DMS 273 (cell line): ENCODE measurements at regions not wholly inside any gene's neighbourhood (a gene's known extent, or its start where the extent isn't known, plus 50 kb on each side); places are given as distances from the start of the nearest gene placed in this dataset.
A peak's percentile ranks its signal among the peaks of the same experiment; 100 is the strongest.

Source experiments
- DNase-seq: peaks from one replicate; lab custom pipeline; 2025; ENCODE audit not compliant: unreplicated experiment; lab: John Stamatoyannopoulos, UW

- DNase-seq = no peak
Observed at GRCh38 chr3:68060910-68061309, 406.5 kb upstream of the SUCLG2 start.

DNA sequence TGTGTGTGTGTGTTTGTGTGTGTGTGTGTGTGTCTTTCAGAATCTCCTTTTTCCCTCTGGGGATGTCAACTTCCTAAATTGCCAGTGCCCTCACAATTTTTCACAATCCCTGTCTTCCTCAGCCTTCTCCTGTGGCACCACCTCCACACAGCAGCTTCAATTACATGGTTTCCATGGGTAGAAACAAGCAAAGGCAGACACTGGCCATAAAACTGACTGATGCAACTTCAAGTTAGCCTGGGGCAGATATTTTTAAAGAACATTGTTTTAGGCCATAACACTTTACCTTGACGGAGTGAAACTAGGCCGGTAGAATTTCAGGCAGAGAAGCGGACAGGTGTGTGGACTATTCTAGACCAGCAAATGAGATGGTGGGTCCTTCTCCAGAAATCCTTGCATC, 405.8 kb upstream of the SUCLG2 start:
- DNase-seq = no peak

DNA sequence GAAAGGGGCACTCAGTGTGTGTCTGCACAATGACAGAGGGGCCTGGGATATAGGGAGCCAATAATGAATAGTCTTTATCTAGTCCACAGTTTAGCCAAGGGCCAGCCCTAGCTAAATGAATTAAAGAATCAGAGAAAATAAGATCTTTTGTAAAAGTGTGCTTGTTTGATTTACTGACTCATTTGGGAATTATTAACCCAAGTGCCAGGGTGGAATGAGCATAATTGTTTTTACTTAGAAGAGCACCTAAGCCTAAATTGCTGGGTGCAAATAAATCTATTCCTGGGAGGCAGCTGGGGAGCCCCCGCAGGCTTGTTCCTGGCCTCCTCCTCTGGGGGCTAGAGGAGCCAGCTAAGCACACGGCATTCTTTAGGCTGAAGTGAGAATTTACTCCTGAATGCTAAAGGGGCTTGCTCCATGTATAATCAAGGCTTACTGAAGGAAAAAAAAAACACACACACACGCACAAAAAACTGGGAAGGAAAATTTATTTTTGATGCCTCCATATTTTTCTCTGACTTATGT, 405.3 kb upstream of the SUCLG2 start:
- no peak for DNase-seq

- DNase-seq = no peak
Observed at GRCh38 chr3:68057637-68058320, 403.4 kb upstream of the SUCLG2 start.

DNA sequence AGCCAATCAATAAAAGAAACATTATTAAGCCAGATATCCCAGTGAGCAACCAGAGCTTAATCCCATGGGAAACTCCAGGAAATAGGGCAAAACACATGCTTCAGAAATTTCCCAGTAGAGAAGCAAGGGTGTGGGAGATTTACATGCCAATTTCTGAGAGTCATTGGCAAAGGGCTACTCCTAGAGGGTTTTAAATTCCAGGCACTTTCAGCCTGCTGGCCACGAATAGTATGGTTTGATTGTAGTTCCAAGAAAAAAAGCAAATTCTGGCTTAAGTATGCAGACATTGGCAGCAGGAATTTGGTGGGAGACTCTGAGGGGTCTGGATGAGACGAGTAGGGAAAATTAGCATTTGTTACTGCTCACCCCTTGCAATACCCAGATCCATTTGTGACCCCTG, 402.1 kb upstream of the SUCLG2 start:
- DNase-seq = no peak

GRCh38 chr3:68055215-68055614, 400.8 kb upstream of the SUCLG2 start:
- DNase-seq = no peak

- no peak for DNase-seq
Observed at GRCh38 chr3:68049776-68050175, 395.4 kb upstream of the SUCLG2 start.

DNA sequence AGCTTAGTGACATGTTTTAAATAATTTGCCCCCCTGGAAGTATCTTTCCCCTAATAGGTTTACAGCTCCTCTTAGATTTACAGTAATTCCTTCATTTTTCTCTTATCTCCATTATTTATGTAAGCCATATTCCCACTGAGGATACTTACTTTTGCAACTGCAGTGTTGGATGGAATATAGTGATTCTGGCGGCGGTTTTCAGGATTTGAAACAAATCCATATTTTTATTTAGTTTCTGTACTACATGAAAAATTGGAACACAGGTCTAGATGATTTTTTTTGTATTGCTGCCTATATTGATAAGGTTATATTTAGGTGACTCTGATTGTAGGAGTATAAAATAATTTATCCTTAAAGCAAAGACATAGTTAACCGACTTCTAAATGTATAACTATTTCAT, 391.6 kb upstream of the SUCLG2 start:
- no peak for DNase-seq

DNA sequence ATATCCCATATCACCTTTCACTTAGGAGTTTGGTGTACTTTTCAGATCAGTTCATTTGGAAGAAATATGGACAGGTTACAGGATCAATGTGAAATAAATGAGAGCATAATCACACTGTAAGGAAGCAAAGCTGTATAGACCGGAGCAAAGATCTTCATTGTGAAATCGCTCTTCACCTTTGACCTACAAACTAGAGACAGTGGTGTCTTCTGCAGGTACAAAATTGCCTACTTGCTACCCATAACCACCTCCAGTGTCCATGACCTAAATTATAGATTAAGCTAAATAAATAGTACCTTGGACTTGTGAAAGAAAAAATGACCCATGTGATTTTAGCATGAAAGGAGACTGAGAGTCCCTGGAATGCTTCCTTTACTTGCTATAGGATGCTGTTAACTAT, 379.5 kb upstream of the SUCLG2 start:
- DNase-seq = no peak

GRCh38 chr3:68032209-68032608, 377.8 kb upstream of the SUCLG2 start:
- DNase-seq = no peak

GRCh38 chr3:68025189-68025588, 370.8 kb upstream of the SUCLG2 start:
- no peak for DNase-seq

GRCh38 chr3:68019876-68020275, 365.5 kb upstream of the SUCLG2 start:
- DNase-seq = no peak

DNA sequence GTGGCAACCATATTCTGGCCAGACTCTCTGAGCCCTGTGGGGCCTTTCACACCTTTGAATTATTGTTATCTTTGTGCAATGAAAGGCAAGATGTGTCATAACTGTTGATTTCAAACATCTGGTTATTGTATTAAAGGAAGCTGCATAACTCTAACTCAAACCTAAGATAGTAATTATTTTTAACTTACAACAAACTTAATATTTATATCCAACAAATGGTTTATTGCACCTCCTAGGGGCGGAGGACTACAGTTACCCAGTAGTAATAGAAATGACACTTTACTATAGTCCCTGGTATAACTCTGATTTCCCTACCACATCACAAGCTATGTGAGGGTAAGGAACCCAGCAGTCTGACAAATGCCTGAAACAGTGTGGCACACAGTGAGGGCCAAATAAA, 363.9 kb upstream of the SUCLG2 start:
- DNase-seq = no peak

- DNase-seq = no peak
Observed at GRCh38 chr3:68017069-68017468, 362.7 kb upstream of the SUCLG2 start.

- DNase-seq = no peak
Observed at GRCh38 chr3:68009900-68010299, 355.5 kb upstream of the SUCLG2 start.

GRCh38 chr3:68007621-68008226, 353.3 kb upstream of the SUCLG2 start:
- DNase-seq = peak; percentile 26

- DNase-seq = no peak
Observed at GRCh38 chr3:68006646-68007045, 352.2 kb upstream of the SUCLG2 start.

DNA sequence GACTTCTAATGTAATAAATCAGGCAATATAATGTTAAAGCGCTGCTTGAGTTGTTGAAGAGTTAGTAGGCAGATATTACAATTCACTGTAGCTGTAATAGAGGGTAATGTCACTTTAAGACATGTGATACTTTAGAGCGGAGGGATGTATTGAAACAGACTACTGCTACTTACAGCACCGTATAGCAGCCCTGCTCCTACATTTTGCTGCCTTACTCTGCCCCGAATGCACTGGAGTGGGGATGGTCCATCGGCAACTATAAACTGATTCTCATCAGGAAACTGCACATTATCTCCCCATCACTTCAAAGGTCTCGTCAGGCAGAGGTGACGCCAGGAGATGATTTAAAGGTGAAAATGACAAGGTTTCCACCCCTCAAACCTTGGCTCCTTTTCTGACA, 349.7 kb upstream of the SUCLG2 start:
- DNase-seq = no peak

DNA sequence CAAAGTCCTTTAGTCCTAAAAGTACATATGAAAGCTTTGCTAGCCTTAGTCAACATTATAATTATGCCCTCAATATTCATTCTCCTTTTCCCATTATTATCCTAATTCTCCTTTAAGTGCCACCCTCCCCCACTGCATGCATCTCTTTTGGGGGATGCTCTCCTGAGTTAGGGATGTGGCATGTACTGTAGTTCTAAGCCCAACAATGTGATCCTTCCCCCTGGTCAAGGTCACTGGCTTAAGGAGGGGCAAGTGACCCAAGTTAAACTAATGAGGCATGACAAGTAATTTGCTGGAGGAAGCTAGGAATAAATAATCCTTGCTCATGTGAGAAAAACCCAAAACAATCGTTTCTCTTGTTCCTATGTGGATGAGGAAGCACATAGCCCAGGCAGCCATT, 343.9 kb upstream of the SUCLG2 start:
- DNase-seq = no peak

DNA sequence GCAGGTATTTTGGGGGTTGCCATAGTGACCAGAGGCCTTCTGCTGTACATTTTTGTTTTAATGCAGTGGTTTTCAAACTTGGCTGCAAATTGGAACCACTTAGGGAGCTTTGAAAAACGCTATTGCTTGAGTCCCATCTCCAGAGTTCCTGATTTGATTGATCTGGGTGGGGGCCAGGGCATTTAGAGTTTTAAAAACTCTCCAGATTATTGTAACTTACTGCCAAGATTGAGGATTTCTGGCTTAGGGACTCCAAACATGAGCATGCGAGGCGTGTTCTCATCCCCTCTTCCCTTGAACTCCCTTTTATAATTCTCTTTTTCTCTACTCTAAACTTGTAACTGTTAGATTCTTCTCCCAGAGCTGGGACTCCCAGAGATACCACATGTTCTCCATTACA, 340.8 kb upstream of the SUCLG2 start:
- no peak for DNase-seq

- DNase-seq = no peak
Observed at GRCh38 chr3:67986706-67987105, 332.3 kb upstream of the SUCLG2 start.

GRCh38 chr3:67983166-67983565, 328.8 kb upstream of the SUCLG2 start:
- no peak for DNase-seq

DNA sequence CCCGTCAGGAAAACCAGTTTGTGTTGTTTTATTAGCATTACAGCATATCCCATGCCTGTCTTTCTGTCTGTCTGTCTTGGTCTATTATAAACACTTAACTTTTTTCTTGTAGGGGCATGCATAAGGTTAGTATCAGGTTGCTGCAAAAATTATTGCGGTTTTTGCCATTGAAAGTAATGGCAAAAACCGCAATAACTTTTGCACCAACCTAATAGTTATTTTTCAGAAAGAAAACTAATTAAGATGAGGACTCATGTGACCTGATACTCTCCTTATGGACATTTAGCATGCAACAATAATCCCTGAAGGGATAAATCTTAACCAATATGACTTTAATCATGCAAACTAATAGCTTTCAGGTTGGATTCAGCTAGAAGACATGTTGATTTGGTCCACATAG, 326.7 kb upstream of the SUCLG2 start:
- no peak for DNase-seq
